GM23248 (cell line): ENCODE measurements at regions not wholly inside any gene's neighbourhood (a gene's known extent, or its start where the extent isn't known, plus 50 kb on each side); places are given as distances from the start of the nearest gene placed in this dataset.
"Not testable (repeated sequence)": the region's sequence is repeated elsewhere in the genome, so short reads cannot be mapped to it uniquely, and the experiment has no call there.

Source experiments
- DNase-seq: peaks from one replicate; pipeline ENCODE4 v3.0.0-alpha.2; 2015
- H2AFZ ChIP-seq: fragments of 200-600 bp; sonication (generic); 2 replicates; pipeline ENCODE4 v1.6.1; 2016; ENCODE audit warnings: antibody characterized with exemption
- H3F3A ChIP-seq: fragments of 200-600 bp; sonication (generic); 2 replicates; pipeline ENCODE4 v1.6.1; 2016; ENCODE audit warnings: mild to moderate bottlenecking, antibody characterized with exemption, mixed run types; ENCODE audit not compliant: insufficient read depth
- H3K27ac ChIP-seq: fragments of 200-600 bp; sonication (generic); 2 replicates; pipeline ENCODE4 v1.5.1; 2016; ENCODE audit warnings: mild to moderate bottlenecking
- H3K27me3 ChIP-seq: fragments of 200-600 bp; sonication (generic); replicated peaks from 2 replicates; pipeline ENCODE4 v1.6.1; 2016; ENCODE audit warnings: mild to moderate bottlenecking; ENCODE audit not compliant: insufficient read depth
- H3K36me3 ChIP-seq: fragments of 200-600 bp; sonication (generic); 2 replicates; pipeline ENCODE4 v1.6.1; 2016; ENCODE audit warnings: low read depth, mild to moderate bottlenecking
- H3K4me1 ChIP-seq: fragments of 200-600 bp; sonication (generic); 2 replicates; pipeline ENCODE4 v1.6.1; 2016; ENCODE audit warnings: mild to moderate bottlenecking; ENCODE audit not compliant: insufficient read depth
- H3K4me2 ChIP-seq: fragments of 200-600 bp; sonication (generic); one replicate; pipeline ENCODE4 v1.6.1; 2016; ENCODE audit warnings: mild to moderate bottlenecking; ENCODE audit not compliant: unreplicated experiment
- H3K4me3 ChIP-seq: fragments of 200-600 bp; sonication (generic); 2 replicates; pipeline ENCODE4 v1.5.1; 2016; ENCODE audit warnings: mild to moderate bottlenecking
- H3K79me2 ChIP-seq: fragments of 200-600 bp; sonication (generic); 2 replicates; pipeline ENCODE4 v1.6.1; 2016; ENCODE audit warnings: mild to moderate bottlenecking; ENCODE audit not compliant: insufficient read depth
- H3K9ac ChIP-seq: fragments of 200-600 bp; sonication (generic); 2 replicates; pipeline ENCODE4 v1.6.1; 2016; ENCODE audit warnings: mild to moderate bottlenecking
- H3K9me2 ChIP-seq: fragments of 200-600 bp; sonication (generic); 2 replicates; pipeline ENCODE4 v1.6.1; 2016; ENCODE audit warnings: mixed run types, mild to moderate bottlenecking, moderate library complexity; ENCODE audit not compliant: insufficient read depth
- H3K9me3 ChIP-seq: fragments of 200-600 bp; sonication (generic); one replicate; pipeline ENCODE4 v1.6.1; 2017; ENCODE audit warnings: low read depth
- H4K20me1 ChIP-seq: fragments of 200-600 bp; sonication (generic); 2 replicates; pipeline ENCODE4 v1.6.0; 2016; ENCODE audit not compliant: insufficient read depth
- EZH2 ChIP-seq: fragments of 200-600 bp; sonication (generic); IDR thresholded peaks from 2 replicates; pipeline ENCODE4 v1.6.1; 2018; ENCODE audit warnings: antibody characterized with exemption, mild to moderate bottlenecking; ENCODE audit not compliant: insufficient read depth, poor library complexity, severe bottlenecking
- EZH2phosphoT487 ChIP-seq: fragments of 200-600 bp; sonication (generic); IDR thresholded peaks from 2 replicates; pipeline ENCODE4 v1.6.1; 2018; ENCODE audit warnings: antibody characterized with exemption, moderate library complexity, mild to moderate bottlenecking, low read depth; ENCODE audit not compliant: insufficient read depth
- WGBS, 2 experiments: methylation state at CpG; one replicate each; pipeline ENCODE4 v1.1.6; 2015 to 2017; ENCODE audit warnings: low lambda C conversion rate in 2 of 2, low coverage in 1 of 2; ENCODE audit errors: missing lambda C conversion rate in 2 of 2; 5-methylcytosine and 5-hydroxymethylcytosine counted together
- in situ Hi-C: fragments of 300-500 bp; cut with MboI; formaldehyde crosslinking; loops from 2 replicates; pipeline ENCODE4 v1.15.0; 2020

DNA sequence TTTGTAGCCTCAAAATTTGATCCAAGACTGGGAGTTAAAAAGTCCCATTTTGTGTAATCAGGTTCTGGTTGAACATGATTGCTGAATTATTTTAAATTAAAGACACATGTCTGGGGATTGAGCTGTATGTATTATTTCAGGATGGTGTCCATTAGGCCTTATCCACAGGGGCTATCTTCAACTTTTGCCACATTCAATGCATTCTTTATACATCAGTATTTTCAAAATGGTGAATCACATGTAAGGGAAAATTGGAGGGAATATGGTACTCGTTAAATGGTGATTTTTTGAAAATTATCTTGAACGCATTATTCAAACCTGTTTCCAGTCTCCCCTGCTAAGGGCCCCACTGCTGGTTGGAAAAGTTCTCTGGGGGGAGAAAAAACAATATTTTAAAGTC, 367.7 kb upstream of the NPVF start:
- Histone ChIP-seq H3K9me2 (no peaks in the 10 kb centered on the region), H3K27ac (no peak overlapping the region), H3K4me3 (no peak overlapping the region), H3K4me1 (no peaks in the 10 kb centered on the region), H2AFZ (no peak overlapping the region), H3K4me2 (no peak overlapping the region), H3K9ac (no peak overlapping the region), H4K20me1 (no peaks in the 10 kb centered on the region), H3K27me3 (no peaks in the 10 kb centered on the region), H3K36me3 (no peaks in the 10 kb centered on the region), H3K9me3 (no peaks in the 10 kb centered on the region), H3K79me2 (no peaks in the 10 kb centered on the region), H3F3A (no peaks in the 10 kb centered on the region)
- 65 to 81% methylated on average over 2 of the region's 2 CpGs for WGBS, 2 experiments
- in situ Hi-C loops = no loop called here
- no peak for TF ChIP-seq EZH2phosphoT487
- TF ChIP-seq EZH2 = no peak
- DNase-seq = no peak

DNA sequence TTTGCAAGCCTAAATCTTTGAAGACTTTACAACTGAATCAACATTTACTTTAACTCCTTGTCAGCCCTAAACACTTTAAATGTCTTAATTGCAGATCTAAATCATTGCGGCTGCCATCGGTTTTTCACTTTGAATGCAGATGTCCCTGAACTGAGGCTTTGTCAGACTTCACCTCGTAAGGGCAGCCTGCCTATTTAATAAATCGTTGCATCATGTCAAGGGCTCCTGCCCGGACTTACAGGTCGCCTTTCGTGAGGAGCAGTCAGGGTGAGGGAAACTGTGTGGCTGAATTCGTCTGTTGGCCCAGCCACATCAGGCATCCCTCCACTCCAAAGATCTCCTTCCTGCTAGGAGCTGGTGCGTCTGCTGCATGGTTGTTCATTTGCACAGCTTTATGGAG, 368.2 kb upstream of the NPVF start:
- Histone ChIP-seq H3F3A (no peaks in the 10 kb centered on the region), H3K9me3 (no peaks in the 10 kb centered on the region), H4K20me1 (no peaks in the 10 kb centered on the region), H3K9ac (no peak overlapping the region), H3K4me3 (no peak overlapping the region), H3K27me3 (no peaks in the 10 kb centered on the region), H3K27ac (no peak overlapping the region), H3K9me2 (no peaks in the 10 kb centered on the region), H2AFZ (no peak overlapping the region), H3K36me3 (no peaks in the 10 kb centered on the region), H3K79me2 (no peaks in the 10 kb centered on the region), H3K4me1 (no peaks in the 10 kb centered on the region), H3K4me2 (no peak overlapping the region)
- no peak for TF ChIP-seq EZH2phosphoT487
- TF ChIP-seq EZH2 = no peak
- DNase-seq = no peak
- in situ Hi-C loops = no loop called here
- WGBS, 2 experiments = 67% methylated on average over 9 of the region's 9 CpGs

DNA sequence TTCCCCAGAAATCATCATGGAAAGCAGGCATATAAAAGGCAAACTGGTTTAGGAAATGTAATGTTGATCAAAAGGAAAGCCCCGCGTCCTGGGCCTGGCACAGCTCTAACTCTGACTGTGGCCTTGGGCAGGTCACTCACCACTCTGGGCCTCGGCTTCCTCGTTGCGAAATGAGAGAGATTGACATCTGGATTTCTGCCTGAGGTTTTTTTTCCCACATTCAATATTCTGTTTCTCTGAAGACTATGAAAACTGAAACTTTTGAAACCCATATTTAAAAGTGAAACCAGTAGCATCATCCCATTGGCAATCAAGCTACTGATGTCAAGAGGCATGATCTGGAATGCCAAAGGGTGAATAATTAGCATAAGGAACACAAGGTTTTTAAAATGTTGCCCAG, 369.7 kb upstream of the NPVF start:
- WGBS, 2 experiments = 7 to 9% methylated on average over 5 of the region's 5 CpGs
- Histone ChIP-seq H3K36me3 (no peaks in the 10 kb centered on the region), H3F3A (no peaks in the 10 kb centered on the region), H2AFZ (no peak overlapping the region), H3K4me3 (no peak overlapping the region), H3K4me2 (no peak overlapping the region), H3K9me2 (no peaks in the 10 kb centered on the region), H3K79me2 (no peaks in the 10 kb centered on the region), H3K27me3 (no peaks in the 10 kb centered on the region), H3K27ac (no peak overlapping the region), H3K9ac (no peak overlapping the region), H3K9me3 (no peaks in the 10 kb centered on the region), H3K4me1 (no peaks in the 10 kb centered on the region), H4K20me1 (no peaks in the 10 kb centered on the region)
- in situ Hi-C loops = no loop called here
- no peak for DNase-seq
- TF ChIP-seq EZH2 = no peak
- TF ChIP-seq EZH2phosphoT487 = no peak

DNA sequence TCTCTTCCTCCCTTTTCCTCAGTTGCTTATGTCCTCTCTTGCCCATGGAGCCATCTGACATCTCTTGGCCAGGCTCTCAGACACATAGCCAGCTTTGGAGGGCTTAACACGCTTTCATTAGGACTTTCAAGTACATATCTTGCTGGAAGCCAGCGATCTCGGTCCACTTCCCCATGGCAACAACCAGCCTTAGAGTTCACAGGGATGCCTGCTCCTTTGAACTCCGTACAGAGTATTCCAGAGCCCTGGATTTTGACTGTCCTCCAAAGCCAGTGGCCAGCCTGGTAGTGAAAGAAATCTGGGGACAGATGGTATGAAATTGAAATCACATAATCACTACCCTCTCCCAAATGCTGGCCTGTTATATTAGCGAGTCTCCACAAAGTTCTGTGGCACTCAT, 370.5 kb upstream of the NPVF start:
- H3K27me3 ChIP-seq = no peaks in the 10 kb centered on the region
- no peak overlapping the region for H3K4me2 ChIP-seq
- in situ Hi-C loops = no loop called here
- H3K36me3 ChIP-seq = no peaks in the 10 kb centered on the region
- no peaks in the 10 kb centered on the region for H3K79me2 ChIP-seq
- no peaks in the 10 kb centered on the region for H3F3A ChIP-seq
- no peaks in the 10 kb centered on the region for H3K9me3 ChIP-seq
- WGBS, 2 experiments = 27 to 29% methylated on average over 5 of the region's 5 CpGs
- H3K9me2 ChIP-seq = no peaks in the 10 kb centered on the region
- H3K27ac ChIP-seq = no peak overlapping the region
- no peak overlapping the region for H3K9ac ChIP-seq
- H2AFZ ChIP-seq = no peak overlapping the region
- TF ChIP-seq EZH2phosphoT487 (no peak), EZH2 (no peak)
- H3K4me1 ChIP-seq = no peaks in the 10 kb centered on the region
- no peaks in the 10 kb centered on the region for H4K20me1 ChIP-seq
- no peak for DNase-seq
- no peak overlapping the region for H3K4me3 ChIP-seq

DNA sequence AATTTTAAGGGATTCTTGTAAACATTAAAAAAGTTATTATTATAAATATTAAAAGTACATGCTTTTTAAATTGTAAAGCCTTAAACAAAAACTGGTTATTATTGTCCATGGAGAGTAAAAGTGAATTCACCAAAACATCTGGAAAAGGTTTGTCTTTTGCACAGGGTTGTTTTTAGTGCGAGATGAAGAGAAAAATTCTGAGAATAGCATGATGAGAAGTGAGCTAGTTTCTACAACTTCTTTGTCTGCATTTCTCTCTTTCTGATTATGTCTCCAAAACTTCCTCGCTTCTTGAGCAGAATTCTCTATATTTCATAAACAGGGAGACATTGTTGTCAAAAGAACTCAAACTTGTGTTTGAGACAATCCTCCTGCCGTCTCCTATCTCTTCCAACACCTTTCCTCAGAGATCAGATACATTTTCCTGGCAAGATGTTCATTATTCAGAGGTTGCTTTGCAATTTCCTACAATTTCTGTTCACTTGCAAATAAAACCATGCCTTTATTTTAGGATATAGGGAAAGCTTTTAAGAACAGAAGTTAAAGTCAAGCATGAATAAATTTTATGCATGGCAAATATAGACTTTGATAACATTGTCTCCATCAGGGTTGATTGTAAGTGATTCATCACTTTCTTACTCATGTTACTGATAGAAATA, 372.1 kb upstream of the NPVF start:
- in situ Hi-C loops = no loop called here

DNA sequence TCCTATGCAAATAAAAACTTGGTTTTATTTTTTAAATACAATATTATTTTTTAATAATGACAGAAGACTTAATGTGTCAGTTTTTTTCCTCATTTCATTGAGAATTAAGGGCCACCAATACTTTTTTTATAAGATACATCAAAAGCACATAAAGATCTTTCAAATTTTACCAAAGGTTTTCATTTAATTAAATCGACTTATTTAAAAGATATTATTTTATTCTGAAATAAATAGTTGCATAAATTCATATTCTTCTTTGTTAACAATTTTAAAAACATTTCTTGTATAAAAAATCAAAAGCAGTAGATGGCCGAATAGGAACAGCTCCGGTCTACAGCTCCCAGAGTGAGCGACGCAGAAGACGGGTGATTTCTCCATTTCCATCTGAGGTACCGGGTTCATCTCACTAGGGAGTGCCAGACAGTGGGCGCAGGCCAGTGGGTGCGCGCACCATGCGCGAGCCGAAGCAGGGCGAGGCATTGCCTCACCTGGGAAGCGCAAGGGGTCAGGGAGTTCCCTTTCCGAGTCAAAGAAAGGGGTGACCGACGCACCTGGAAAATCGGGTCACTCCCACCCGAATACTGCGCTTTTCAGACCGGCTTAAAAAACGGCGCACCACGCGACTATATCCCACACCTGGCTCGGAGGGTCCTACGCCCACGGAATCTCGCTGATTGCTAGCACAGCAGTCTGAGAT, 374.6 kb upstream of the NPVF start:
- peak overlapping the region; percentile 45; the same call in 1 of the 2 replicates for H2AFZ ChIP-seq
- H3F3A ChIP-seq, H3K27ac ChIP-seq, DNase-seq, H3K9me3 ChIP-seq, in situ Hi-C loops, H3K27me3 ChIP-seq, H3K9ac ChIP-seq, H4K20me1 ChIP-seq, H3K4me1 ChIP-seq, H3K4me2 ChIP-seq, H3K9me2 ChIP-seq, H3K36me3 ChIP-seq, H3K79me2 ChIP-seq: not testable (repeated sequence)
- H3K4me3 ChIP-seq = peak overlapping the region; percentile 49
- 11 to 19% methylated on average over 25 to 30 of the region's 30 CpGs for WGBS, 2 experiments

More for the DNA sequence above, 372.1 kb upstream of the NPVF start:
- Histone ChIP-seq H3F3A (no peaks in the 10 kb centered on the region), H2AFZ (no peak overlapping the region), H3K9ac (no peak overlapping the region), H3K9me2 (no peaks in the 10 kb centered on the region), H3K4me2 (no peak overlapping the region), H3K27me3 (no peaks in the 10 kb centered on the region), H3K9me3 (no peaks in the 10 kb centered on the region), H3K4me3 (no peak overlapping the region), H3K79me2 (no peaks in the 10 kb centered on the region), H3K36me3 (no peaks in the 10 kb centered on the region), H4K20me1 (no peaks in the 10 kb centered on the region), H3K4me1 (no peaks in the 10 kb centered on the region), H3K27ac (no peak overlapping the region)
- DNase-seq = no peak
- TF ChIP-seq EZH2 = no peak
- no peak for TF ChIP-seq EZH2phosphoT487
- 31 to 36% methylated on average over 3 of the region's 3 CpGs for WGBS, 2 experiments
